Occipital lobe (tissue), 1 donor: ENCODE measurements at regions not wholly inside any gene's neighbourhood (a gene's known extent, or its start where the extent isn't known, plus 50 kb on each side); places are given as distances from the start of the nearest gene placed in this dataset.
"Not testable (repeated sequence)": the region's sequence is repeated elsewhere in the genome, so short reads cannot be mapped to it uniquely, and the experiment has no call there.

Experiments used
- DNase-seq: peaks from one replicate; lab custom pipeline; 2025; lab: John Stamatoyannopoulos, UW

- no peak for DNase-seq
Measured at GRCh38 chr16:87144232-87144631, 173.0 kb downstream of the C16orf95 start.

GRCh38 chr16:87145181-87146176 lies 171.7 kb downstream of the C16orf95 start:
- no peak for DNase-seq

- no peak for DNase-seq
Measured at GRCh38 chr16:87146676-87147075, 170.5 kb downstream of the C16orf95 start.

GRCh38 chr16:87149051-87149450 lies 168.1 kb downstream of the C16orf95 start:
- no peak for DNase-seq

- no peak for DNase-seq
Measured at GRCh38 chr16:87150262-87150661, 166.9 kb downstream of the C16orf95 start.

- DNase-seq = no peak
Measured at GRCh38 chr16:87150681-87151280, 166.4 kb downstream of the C16orf95 start.

GRCh38 chr16:87152221-87152755 lies 164.9 kb downstream of the C16orf95 start:
- no peak for DNase-seq

- no peak for DNase-seq
Measured at GRCh38 chr16:87153326-87153725, 163.9 kb downstream of the C16orf95 start.

- DNase-seq = not testable (repeated sequence)
Measured at GRCh38 chr16:87155315-87155714, 161.9 kb downstream of the C16orf95 start.

GRCh38 chr16:87156195-87156594 lies 161.0 kb downstream of the C16orf95 start:
- no peak for DNase-seq

GRCh38 chr16:87160234-87160636 lies 157.0 kb downstream of the C16orf95 start:
- DNase-seq = no peak

GRCh38 chr16:87160701-87161337 lies 156.4 kb downstream of the C16orf95 start:
- DNase-seq = no peak

GRCh38 chr16:87161410-87161809 lies 155.8 kb downstream of the C16orf95 start:
- DNase-seq = not testable (repeated sequence)

- DNase-seq = no peak
Measured at GRCh38 chr16:87161822-87162676, 155.1 kb downstream of the C16orf95 start.

- not testable (repeated sequence) for DNase-seq
Measured at GRCh38 chr16:87162799-87163198, 154.4 kb downstream of the C16orf95 start.

- no peak for DNase-seq
Measured at GRCh38 chr16:87163637-87164036, 153.6 kb downstream of the C16orf95 start.

- DNase-seq = no peak
Measured at GRCh38 chr16:87165151-87165550, 152.0 kb downstream of the C16orf95 start.

- no peak for DNase-seq
Measured at GRCh38 chr16:87165885-87166284, 151.3 kb downstream of the C16orf95 start.

GRCh38 chr16:87166321-87166720 lies 150.9 kb downstream of the C16orf95 start:
- no peak for DNase-seq

GRCh38 chr16:87166934-87167333 lies 150.3 kb downstream of the C16orf95 start:
- DNase-seq = no peak

- DNase-seq = no peak
Measured at GRCh38 chr16:87169509-87169995, 147.6 kb downstream of the C16orf95 start.
